ENCODE measurements at regions not wholly inside any gene's neighbourhood (a gene's known extent, or its start where the extent isn't known, plus 50 kb on each side); places are given as distances from the start of the nearest gene placed in this dataset.

GRCh38 chr2:44055229-44055628, 59.4 kb upstream of the LRPPRC start:
- DNase-seq (ENCODE audit: low read depth, low spot score) (no peak), FAIRE-seq (no peak)
- Histone ChIP-seq H4K20me1 (replicated peaks; ENCODE audit: control insufficient read depth, extremely low read depth, insufficient read depth, low read length) (no peaks in the 10 kb centered on the region), H3K4me1 (ENCODE audit: control insufficient read depth, extremely low read depth, insufficient read depth, low read length) (no peaks in the 10 kb centered on the region), H3K9ac (replicated peaks; ENCODE audit: extremely low read depth, insufficient read depth, low read length) (no peak overlapping the region), H2AFZ (ENCODE audit: low read depth, low read length) (no peak overlapping the region), H3K27me3 (ENCODE audit: control insufficient read depth in 2 of 2, insufficient read depth in 2 of 2, low read length in 2 of 2) (peaks cover 0 to 1% of the 10 kb centered on the region in 2 experiments), H3K36me3 (ENCODE audit: control insufficient read depth in 2 of 2, extremely low read depth in 1 of 2, insufficient read depth in 2 of 2, low read length in 2 of 2) (no peaks in the 10 kb centered on the region), H3K27ac (ENCODE audit: insufficient read depth, low read depth, low read length) (no peak overlapping the region), H3K4me3 (replicated peaks in 1 of 3; ENCODE audit: insufficient read depth in 1 of 3, low read depth in 1 of 3, low read length in 3 of 3) (no peak overlapping the region), H3K9me1 (replicated peaks; ENCODE audit: control insufficient read depth, extremely low read depth, insufficient read depth, low read length) (no peaks in the 10 kb centered on the region), H3K4me2 (ENCODE audit: insufficient read depth, low read length) (no peak overlapping the region), H3K79me2 (ENCODE audit: control insufficient read depth, insufficient read depth, low read length) (no peaks in the 10 kb centered on the region), H3K9me3 (replicated peaks; ENCODE audit: control insufficient read depth, insufficient read depth, low read length) (no peaks in the 10 kb centered on the region)
- CTCF ChIA-PET, result interaction anchor here (0.7 kb wide), 1 partner anchor 11 kb away, joined by 3 read pairs; no protein-coding TSS in a partner anchor
- POLR2A ChIA-PET, result interaction anchor here (0.6 kb wide), 1 partner anchor 25 kb away, joined by 4 read pairs; no protein-coding TSS in a partner anchor
- no TSS peak for BruUV-seq (replicated peaks)
- intact Hi-C loops (cut with micrococcal nuclease) (no loop called here), dilution Hi-C loops (cut with MboI; ENCODE audit: extremely low pct_ligation_motif_present, low sequenced_read_pairs) (no loop called here)
- no peak for TF ChIP-seq JUN (IDR thresholded peaks at IDR 0.05; ENCODE audit: borderline replicate concordance, insufficient read depth, insufficient read length, low read depth)
- TF ChIP-seq POLR2AphosphoS5 (IDR thresholded peaks at IDR 0.05; ENCODE audit: insufficient read depth, low read depth, low read length), result no peak
- no peak for TF ChIP-seq FOS (IDR thresholded peaks at IDR 0.05; ENCODE audit: borderline replicate concordance, insufficient read depth, low read length)
- TF ChIP-seq POLR2A (IDR thresholded peaks at IDR 0.05; ENCODE audit: low read depth, low read length), result no peak
- TF ChIP-seq EZH2 (IDR thresholded peaks at IDR 0.05; ENCODE audit: borderline replicate concordance, low read depth, low read length, severe bottlenecking), result no peak
- no peak for TF ChIP-seq MAX (IDR thresholded peaks at IDR 0.05; ENCODE audit: insufficient read depth, insufficient read length)
- TF ChIP-seq GATA2 (IDR thresholded peaks at IDR 0.05; ENCODE audit: insufficient read depth, insufficient read length, low read depth, low read length), result no peak
- TF ChIP-seq CTCF (IDR thresholded peaks at IDR 0.05; ENCODE audit: extremely low read depth in 1 of 2, insufficient read depth in 1 of 2, low read depth in 1 of 2, low read length in 2 of 2), result no peak
- TF ChIP-seq MYC (IDR thresholded peaks at IDR 0.05; ENCODE audit: low read depth, low read length), result no peak
